ENCODE measurements at regions not wholly inside any gene's neighbourhood (a gene's known extent, or its start where the extent isn't known, plus 50 kb on each side); places are given as distances from the start of the nearest gene placed in this dataset.
A peak's percentile ranks its signal among the peaks of the same experiment; 100 is the strongest.

DNA sequence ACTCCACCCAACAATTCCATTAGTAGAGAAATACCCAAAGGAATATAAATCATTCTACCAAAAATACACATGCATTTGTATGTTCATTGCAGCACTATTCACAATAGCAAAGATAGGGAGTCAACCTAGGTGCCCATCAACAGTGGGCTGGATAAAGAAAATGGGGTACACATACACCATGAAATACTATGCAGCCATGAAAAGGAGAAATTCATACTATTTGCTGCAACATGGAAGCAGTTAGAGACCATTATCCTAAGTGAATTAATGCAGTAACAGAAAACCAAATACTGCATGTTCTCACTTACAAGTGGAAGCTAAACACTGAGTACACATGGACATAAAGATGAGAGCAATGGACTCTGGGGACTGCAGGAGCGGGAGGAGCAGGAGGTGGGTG is 72.4 kb upstream of the MBOAT1 start:
- H3K9me3 ChIP-seq = no peaks in the 10 kb centered on the region
- no peak for DNase-seq
- no peak overlapping the region for H3K4me3 ChIP-seq
- intact Hi-C loops (cut with DNase I; ENCODE audit: low total_unique reads) = no loop called here
- H3K27me3 ChIP-seq = no peaks in the 10 kb centered on the region
- H3K36me3 ChIP-seq = no peaks in the 10 kb centered on the region
- no peak for TF ChIP-seq POLR2A (IDR thresholded peaks at IDR 0.05)
- TF ChIP-seq, protein P1, sequence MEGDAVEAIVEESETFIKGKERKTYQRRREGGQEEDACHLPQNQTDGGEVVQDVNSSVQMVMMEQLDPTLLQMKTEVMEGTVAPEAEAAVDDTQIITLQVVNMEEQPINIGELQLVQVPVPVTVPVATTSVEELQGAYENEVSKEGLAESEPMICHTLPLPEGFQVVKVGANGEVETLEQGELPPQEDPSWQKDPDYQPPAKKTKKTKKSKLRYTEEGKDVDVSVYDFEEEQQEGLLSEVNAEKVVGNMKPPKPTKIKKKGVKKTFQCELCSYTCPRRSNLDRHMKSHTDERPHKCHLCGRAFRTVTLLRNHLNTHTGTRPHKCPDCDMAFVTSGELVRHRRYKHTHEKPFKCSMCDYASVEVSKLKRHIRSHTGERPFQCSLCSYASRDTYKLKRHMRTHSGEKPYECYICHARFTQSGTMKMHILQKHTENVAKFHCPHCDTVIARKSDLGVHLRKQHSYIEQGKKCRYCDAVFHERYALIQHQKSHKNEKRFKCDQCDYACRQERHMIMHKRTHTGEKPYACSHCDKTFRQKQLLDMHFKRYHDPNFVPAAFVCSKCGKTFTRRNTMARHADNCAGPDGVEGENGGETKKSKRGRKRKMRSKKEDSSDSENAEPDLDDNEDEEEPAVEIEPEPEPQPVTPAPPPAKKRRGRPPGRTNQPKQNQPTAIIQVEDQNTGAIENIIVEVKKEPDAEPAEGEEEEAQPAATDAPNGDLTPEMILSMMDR (IDR thresholded peaks at IDR 0.05) = no peak
- no peaks in the 10 kb centered on the region for H3K4me1 ChIP-seq
- no peak overlapping the region for H3K27ac ChIP-seq

DNA sequence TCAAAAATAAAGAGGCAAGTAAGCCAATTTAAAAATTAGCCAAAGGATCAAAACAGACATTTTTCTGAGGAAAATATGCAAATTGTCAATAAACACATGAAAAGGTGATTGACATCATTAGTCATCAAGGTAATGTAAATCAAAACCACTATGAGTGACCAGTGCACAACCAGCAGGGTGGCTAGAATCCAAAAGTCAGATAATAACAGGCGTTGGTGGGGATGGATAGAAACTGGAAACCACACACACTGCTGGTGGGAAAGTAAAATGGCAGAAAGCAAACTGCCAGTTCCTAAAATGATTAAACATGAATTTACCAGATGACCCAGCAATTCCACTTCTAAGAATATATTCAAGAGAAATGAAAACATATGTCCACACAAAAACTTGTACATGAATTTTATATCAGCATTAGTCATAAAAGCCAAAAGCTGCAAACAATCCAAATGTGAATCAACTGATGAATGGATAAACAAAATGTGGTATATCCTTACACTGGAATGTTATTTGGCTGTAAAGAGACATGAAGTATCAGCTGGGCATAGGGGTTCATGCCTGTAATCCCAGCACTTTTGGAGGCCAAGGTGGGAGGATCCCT is 74.8 kb upstream of the MBOAT1 start:
- no peaks in the 10 kb centered on the region for H3K9me3 ChIP-seq
- TF ChIP-seq, protein P1 (IDR thresholded peaks at IDR 0.05) = no peak
- no peak for TF ChIP-seq POLR2A (IDR thresholded peaks at IDR 0.05)
- intact Hi-C loops (cut with DNase I; ENCODE audit: low total_unique reads) = no loop called here
- no peak overlapping the region for H3K4me3 ChIP-seq
- H3K36me3 ChIP-seq = no peaks in the 10 kb centered on the region
- DNase-seq = no peak
- H3K4me1 ChIP-seq = no peaks in the 10 kb centered on the region
- no peak overlapping the region for H3K27ac ChIP-seq
- H3K27me3 ChIP-seq = no peaks in the 10 kb centered on the region

GRCh38 chr6:20291764-20292580 is 79.7 kb upstream of the MBOAT1 start:
- Histone ChIP-seq H3K27me3 (no peaks in the 10 kb centered on the region), H3K4me1 (no peaks in the 10 kb centered on the region), H3K27ac (no peak overlapping the region), H3K9me3 (no peaks in the 10 kb centered on the region), H3K4me3 (no peak overlapping the region), H3K36me3 (no peaks in the 10 kb centered on the region)
- DNase-seq = peak; percentile 72 to 79
- TF ChIP-seq, protein P1 (IDR thresholded peaks at IDR 0.05) = peak; percentile 82 to 93 (median 86)
- no peak for TF ChIP-seq POLR2A (IDR thresholded peaks at IDR 0.05)
- intact Hi-C loops (cut with DNase I; ENCODE audit: low total_unique reads) = loop anchor here (5.0 kb wide), 1 partner anchor 235 kb away; no protein-coding TSS in a partner anchor

DNA sequence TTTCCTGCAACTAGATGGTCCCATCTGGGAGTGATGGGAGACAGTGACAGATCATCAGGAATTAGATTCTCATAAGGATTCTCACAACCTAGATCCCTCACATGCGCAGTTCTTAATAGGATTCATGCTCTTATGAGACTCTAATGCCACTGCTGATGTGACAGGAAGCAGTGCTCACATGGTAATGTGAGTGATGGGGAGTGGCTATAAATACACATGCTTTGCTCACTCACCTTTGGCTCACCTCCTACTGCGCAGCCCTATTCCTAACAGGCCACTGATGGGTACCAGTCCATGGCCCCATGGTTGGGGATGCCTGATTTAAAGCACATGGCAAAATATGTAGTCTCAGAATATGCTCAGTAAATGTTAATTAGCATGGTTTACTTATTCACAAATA is 80.6 kb upstream of the MBOAT1 start:
- H3K9me3 ChIP-seq = no peaks in the 10 kb centered on the region
- no peak overlapping the region for H3K4me3 ChIP-seq
- no peaks in the 10 kb centered on the region for H3K4me1 ChIP-seq
- DNase-seq = no peak
- intact Hi-C loops (cut with DNase I; ENCODE audit: low total_unique reads) = loop anchor here (5.0 kb wide), 1 partner anchor 234 kb away; no protein-coding TSS in a partner anchor
- no peaks in the 10 kb centered on the region for H3K36me3 ChIP-seq
- no peaks in the 10 kb centered on the region for H3K27me3 ChIP-seq
- TF ChIP-seq POLR2A (IDR thresholded peaks at IDR 0.05) = no peak
- TF ChIP-seq, protein P1 (IDR thresholded peaks at IDR 0.05) = no peak
- H3K27ac ChIP-seq = no peak overlapping the region

GRCh38 chr6:20301256-20301655 is 89.0 kb upstream of the MBOAT1 start:
- Histone ChIP-seq H3K9me3 (no peaks in the 10 kb centered on the region), H3K27me3 (no peaks in the 10 kb centered on the region), H3K4me1 (no peaks in the 10 kb centered on the region), H3K4me3 (no peak overlapping the region), H3K27ac (no peak overlapping the region), H3K36me3 (no peaks in the 10 kb centered on the region)
- TF ChIP-seq POLR2A (IDR thresholded peaks at IDR 0.05) = no peak
- TF ChIP-seq, protein P1 (IDR thresholded peaks at IDR 0.05) = no peak
- DNase-seq = no peak
- intact Hi-C loops (cut with DNase I; ENCODE audit: low total_unique reads) = no loop called here

Measured in uterus (tissue), 3 donors.